ENCODE measurements at regions not wholly inside any gene's neighbourhood (a gene's known extent, or its start where the extent isn't known, plus 50 kb on each side); places are given as distances from the start of the nearest gene placed in this dataset.
A peak's percentile ranks its signal among the peaks of the same experiment; 100 is the strongest.

- Histone ChIP-seq H3F3A (ENCODE audit: insufficient read depth) (peaks cover 32% of the 10 kb centered on the region), H3K9me2 (ENCODE audit: insufficient read depth) (no peaks in the 10 kb centered on the region), H3K27me3 (replicated peaks; ENCODE audit: insufficient read depth) (no peaks in the 10 kb centered on the region), H3K9me3 (ENCODE audit: low read depth) (no peaks in the 10 kb centered on the region), H3K36me3 (ENCODE audit: low read depth) (no peaks in the 10 kb centered on the region), H3K4me3 (no peak overlapping the region), H3K9ac (peak overlapping the region; percentile 61), H3K4me1 (ENCODE audit: insufficient read depth) (peaks cover 36% of the 10 kb centered on the region), H3K4me2 (ENCODE audit: unreplicated experiment) (peak overlapping the region; percentile 32), H4K20me1 (ENCODE audit: insufficient read depth) (no peaks in the 10 kb centered on the region), H3K79me2 (ENCODE audit: insufficient read depth) (no peaks in the 10 kb centered on the region), H2AFZ (no peak overlapping the region; the same call in 1 of the 2 replicates), H3K27ac (peak overlapping the region; percentile 92)
- peak; percentile 92 for DNase-seq
- in situ Hi-C loops (cut with MboI) = no loop called here
- no peak for TF ChIP-seq EZH2 (IDR thresholded peaks at IDR 0.05; ENCODE audit: insufficient read depth, poor library complexity, severe bottlenecking)
- TF ChIP-seq EZH2phosphoT487 (IDR thresholded peaks at IDR 0.05; ENCODE audit: insufficient read depth, low read depth) = 0 out of 2 replicates have a peak, but pooled peaks have one; percentile 67
- WGBS, 2 experiments (ENCODE audit: low coverage in 1 of 2, low lambda C conversion rate in 2 of 2, missing lambda C conversion rate in 2 of 2) = 36 to 47% methylated on average over 5 of the region's 5 CpGs
Measured at GRCh38 chr6:14734416-14735340, 511.2 kb upstream of the JARID2 start.

GRCh38 chr6:14735956-14736486 is 509.8 kb upstream of the JARID2 start:
- Histone ChIP-seq H3K27ac (no peak overlapping the region), H3K27me3 (replicated peaks; ENCODE audit: insufficient read depth) (no peaks in the 10 kb centered on the region), H3K4me2 (ENCODE audit: unreplicated experiment) (no peak overlapping the region), H3K79me2 (ENCODE audit: insufficient read depth) (no peaks in the 10 kb centered on the region), H3F3A (ENCODE audit: insufficient read depth) (peaks cover 32% of the 10 kb centered on the region), H3K4me3 (no peak overlapping the region), H3K9ac (no peak overlapping the region), H3K4me1 (ENCODE audit: insufficient read depth) (peaks cover 36% of the 10 kb centered on the region), H2AFZ (no peak overlapping the region), H3K36me3 (ENCODE audit: low read depth) (no peaks in the 10 kb centered on the region), H3K9me2 (ENCODE audit: insufficient read depth) (no peaks in the 10 kb centered on the region), H4K20me1 (ENCODE audit: insufficient read depth) (no peaks in the 10 kb centered on the region), H3K9me3 (ENCODE audit: low read depth) (no peaks in the 10 kb centered on the region)
- 96 to 100% methylated on average over 1 of the region's 1 CpG for WGBS, 2 experiments (ENCODE audit: low coverage in 1 of 2, low lambda C conversion rate in 2 of 2, missing lambda C conversion rate in 2 of 2)
- no peak for DNase-seq
- no peak for TF ChIP-seq EZH2 (IDR thresholded peaks at IDR 0.05; ENCODE audit: insufficient read depth, poor library complexity, severe bottlenecking)
- TF ChIP-seq EZH2phosphoT487 (IDR thresholded peaks at IDR 0.05; ENCODE audit: insufficient read depth, low read depth) = no peak
- in situ Hi-C loops (cut with MboI) = no loop called here

GRCh38 chr6:14736554-14736953 is 509.3 kb upstream of the JARID2 start:
- Histone ChIP-seq H3K27me3 (replicated peaks; ENCODE audit: insufficient read depth) (no peaks in the 10 kb centered on the region), H3K4me3 (no peak overlapping the region), H4K20me1 (ENCODE audit: insufficient read depth) (no peaks in the 10 kb centered on the region), H3K27ac (no peak overlapping the region), H2AFZ (no peak overlapping the region), H3K4me1 (ENCODE audit: insufficient read depth) (peaks cover 36% of the 10 kb centered on the region), H3K79me2 (ENCODE audit: insufficient read depth) (no peaks in the 10 kb centered on the region), H3K36me3 (ENCODE audit: low read depth) (no peaks in the 10 kb centered on the region), H3F3A (ENCODE audit: insufficient read depth) (peaks cover 31% of the 10 kb centered on the region), H3K9me3 (ENCODE audit: low read depth) (no peaks in the 10 kb centered on the region), H3K9ac (no peak overlapping the region), H3K4me2 (ENCODE audit: unreplicated experiment) (no peak overlapping the region), H3K9me2 (ENCODE audit: insufficient read depth) (no peaks in the 10 kb centered on the region)
- in situ Hi-C loops (cut with MboI) = no loop called here
- no peak for DNase-seq
- TF ChIP-seq EZH2 (IDR thresholded peaks at IDR 0.05; ENCODE audit: insufficient read depth, poor library complexity, severe bottlenecking) (no peak), EZH2phosphoT487 (IDR thresholded peaks at IDR 0.05; ENCODE audit: insufficient read depth, low read depth) (no peak)
- WGBS, 2 experiments (ENCODE audit: low coverage in 1 of 2, low lambda C conversion rate in 2 of 2, missing lambda C conversion rate in 2 of 2) = 94 to 98% methylated on average over 2 of the region's 2 CpGs

- no peak overlapping the region for H3K4me3 ChIP-seq
- no peaks in the 10 kb centered on the region for H4K20me1 ChIP-seq (ENCODE audit: insufficient read depth)
- H3K4me2 ChIP-seq (ENCODE audit: unreplicated experiment) = no peak overlapping the region
- DNase-seq = no peak
- WGBS, 2 experiments (ENCODE audit: low coverage in 1 of 2, low lambda C conversion rate in 2 of 2, missing lambda C conversion rate in 2 of 2) = 94 to 100% methylated on average over 2 of the region's 2 CpGs
- no peak overlapping the region for H3K27ac ChIP-seq
- no peaks in the 10 kb centered on the region for H3K9me2 ChIP-seq (ENCODE audit: insufficient read depth)
- H3K27me3 ChIP-seq (replicated peaks; ENCODE audit: insufficient read depth) = no peaks in the 10 kb centered on the region
- no peaks in the 10 kb centered on the region for H3K9me3 ChIP-seq (ENCODE audit: low read depth)
- TF ChIP-seq EZH2phosphoT487 (IDR thresholded peaks at IDR 0.05; ENCODE audit: insufficient read depth, low read depth) (no peak), EZH2 (IDR thresholded peaks at IDR 0.05; ENCODE audit: insufficient read depth, poor library complexity, severe bottlenecking) (no peak)
- no peaks in the 10 kb centered on the region for H3K36me3 ChIP-seq (ENCODE audit: low read depth)
- in situ Hi-C loops (cut with MboI) = no loop called here
- peaks cover 39% of the 10 kb centered on the region for H3F3A ChIP-seq (ENCODE audit: insufficient read depth)
- no peak overlapping the region for H2AFZ ChIP-seq
- H3K79me2 ChIP-seq (ENCODE audit: insufficient read depth) = no peaks in the 10 kb centered on the region
- H3K4me1 ChIP-seq (ENCODE audit: insufficient read depth) = peaks cover 30% of the 10 kb centered on the region
- H3K9ac ChIP-seq = no peak overlapping the region
Measured at GRCh38 chr6:14738497-14738896, 507.4 kb upstream of the JARID2 start.

Measured in GM23248 (cell line).